BJ (cell line): ENCODE measurements at regions not wholly inside any gene's neighbourhood (a gene's known extent, or its start where the extent isn't known, plus 50 kb on each side); places are given as distances from the start of the nearest gene placed in this dataset.

Source experiments
- CTCF ChIA-PET: fragments of 350-600 bp; formaldehyde crosslinking; extraction: SDS; loops from one replicate; lab custom pipeline; 2021; ENCODE audit warnings: antibody characterized with exemption, inconsistent platforms; lab: Yijun Ruan, JAX
- POLR2A ChIA-PET: fragments of 300-600 bp; sonication (Branson Sonifier 250); formaldehyde crosslinking; extraction: SDS; loops from one replicate; lab custom pipeline; 2021; ENCODE audit warnings: antibody characterized with exemption; lab: Charles Lee
- DNase-seq: peaks from one replicate; pipeline ENCODE4 v3.0.0-alpha.2; 2011; ENCODE audit warnings: low read depth
- H3K27me3 ChIP-seq: 2 replicates; pipeline ENCODE4 v1.6.0; 2011; ENCODE audit warnings: low read length; ENCODE audit not compliant: control insufficient read depth, insufficient read depth
- H3K36me3 ChIP-seq: 2 replicates; pipeline ENCODE4 v1.5.1; 2011; ENCODE audit warnings: low read length; ENCODE audit not compliant: control insufficient read depth, insufficient read depth
- H3K4me3 ChIP-seq: 2 replicates; pipeline ENCODE4 v1.5.1; 2011; ENCODE audit warnings: low read depth, mild to moderate bottlenecking, control low read depth, low read length
- CTCF ChIP-seq: IDR thresholded peaks from 2 replicates; pipeline ENCODE4 v1.5.1; 2011; ENCODE audit warnings: low read depth, mild to moderate bottlenecking, control low read depth, inconsistent platforms, low read length, moderate library complexity; ENCODE audit not compliant: insufficient read depth

DNA sequence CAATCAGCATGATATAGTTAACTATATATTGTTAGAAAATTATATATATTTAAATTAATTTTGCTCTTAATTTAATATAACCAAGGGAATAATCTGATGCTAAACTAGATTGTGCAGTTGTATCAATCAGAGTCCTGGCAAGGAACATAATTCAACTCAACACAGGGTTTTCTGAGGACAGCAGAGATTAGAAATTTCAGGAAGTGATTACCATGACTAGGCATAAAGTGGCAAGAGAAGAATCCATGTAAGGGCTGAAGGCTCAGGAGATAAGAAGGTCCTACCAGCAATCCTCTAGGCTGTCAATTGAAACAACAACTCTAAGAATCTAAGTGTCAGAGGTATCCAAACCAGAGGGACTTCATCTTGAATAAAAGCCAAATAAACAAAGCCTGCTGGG is 807.8 kb downstream of the DSC3 start:
- Histone ChIP-seq H3K27me3 (no peaks in the 10 kb centered on the region), H3K36me3 (no peaks in the 10 kb centered on the region), H3K4me3 (no peak overlapping the region)
- TF ChIP-seq CTCF, result no peak
- no peak for DNase-seq
- CTCF ChIA-PET, result no interaction called here
- POLR2A ChIA-PET, result no interaction called here

DNA sequence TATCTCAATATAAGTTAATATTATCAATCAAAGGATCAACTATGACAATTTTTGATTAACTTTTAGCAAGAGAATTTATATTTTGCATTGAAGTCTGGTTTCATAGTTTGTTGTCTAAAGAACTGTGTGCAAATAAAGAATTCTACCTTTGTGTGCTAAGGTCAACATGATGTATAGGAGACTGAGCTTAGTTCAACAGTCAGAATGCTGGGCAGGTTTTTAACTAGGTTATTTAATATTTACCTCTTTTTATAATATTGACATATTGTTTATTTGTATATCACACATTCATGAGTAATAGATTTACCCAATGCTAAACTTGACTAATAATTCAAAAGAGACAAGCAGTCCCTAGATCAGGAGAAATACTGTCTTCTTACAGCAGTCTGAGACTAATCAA is 831.4 kb downstream of the DSC3 start:
- H3K4me3 ChIP-seq, result no peak overlapping the region
- H3K27me3 ChIP-seq, result no peaks in the 10 kb centered on the region
- no peak for TF ChIP-seq CTCF
- ChIA-PET POLR2A (no interaction called here), CTCF (no interaction called here)
- no peak for DNase-seq
- no peaks in the 10 kb centered on the region for H3K36me3 ChIP-seq

GRCh38 chr18:30208546-30208945 is 834.0 kb downstream of the DSC3 start:
- H3K36me3 ChIP-seq, result no peaks in the 10 kb centered on the region
- DNase-seq, result no peak
- no peaks in the 10 kb centered on the region for H3K27me3 ChIP-seq
- POLR2A ChIA-PET, result no interaction called here
- no peak overlapping the region for H3K4me3 ChIP-seq
- CTCF ChIA-PET, result no interaction called here
- TF ChIP-seq CTCF, result no peak

DNA sequence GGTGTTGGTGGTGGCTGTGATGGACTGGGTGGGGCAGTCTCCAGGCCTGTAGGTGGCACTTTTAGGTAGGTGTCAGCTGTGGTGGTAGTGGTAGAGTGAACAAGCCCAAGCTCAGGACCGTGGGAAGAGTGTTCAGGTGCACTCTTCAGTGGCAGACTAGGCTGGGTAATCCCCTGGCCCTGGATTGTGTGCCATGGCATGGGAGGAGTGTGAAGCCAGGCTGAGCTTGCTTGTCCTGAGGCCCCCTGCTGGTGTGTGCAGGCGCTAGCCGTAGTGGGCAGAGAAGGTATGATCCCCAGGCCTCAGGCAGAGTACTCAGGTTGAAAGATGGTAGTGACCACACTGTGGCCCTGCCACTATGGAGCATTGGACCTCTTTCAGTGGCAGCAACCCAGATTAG is 850.3 kb downstream of the DSC3 start:
- Histone ChIP-seq H3K27me3 (no peaks in the 10 kb centered on the region), H3K36me3 (no peaks in the 10 kb centered on the region), H3K4me3 (no peak overlapping the region)
- TF ChIP-seq CTCF, result no peak
- ChIA-PET POLR2A (no interaction called here), CTCF (no interaction called here)
- DNase-seq, result no peak

- CTCF ChIA-PET, result no interaction called here
These were observed 856.3 kb downstream of the DSC3 start for GRCh38 chr18:30186245-30186644.

More at GRCh38 chr18:30186245-30186644, 856.3 kb downstream of the DSC3 start:
- Histone ChIP-seq H3K36me3 (no peaks in the 10 kb centered on the region), H3K27me3 (no peaks in the 10 kb centered on the region), H3K4me3 (no peak overlapping the region)
- TF ChIP-seq CTCF, result no peak
- no peak for DNase-seq
- POLR2A ChIA-PET, result no interaction called here
